ENCODE measurements at regions not wholly inside any gene's neighbourhood (a gene's known extent, or its start where the extent isn't known, plus 50 kb on each side); places are given as distances from the start of the nearest gene placed in this dataset.

DNA sequence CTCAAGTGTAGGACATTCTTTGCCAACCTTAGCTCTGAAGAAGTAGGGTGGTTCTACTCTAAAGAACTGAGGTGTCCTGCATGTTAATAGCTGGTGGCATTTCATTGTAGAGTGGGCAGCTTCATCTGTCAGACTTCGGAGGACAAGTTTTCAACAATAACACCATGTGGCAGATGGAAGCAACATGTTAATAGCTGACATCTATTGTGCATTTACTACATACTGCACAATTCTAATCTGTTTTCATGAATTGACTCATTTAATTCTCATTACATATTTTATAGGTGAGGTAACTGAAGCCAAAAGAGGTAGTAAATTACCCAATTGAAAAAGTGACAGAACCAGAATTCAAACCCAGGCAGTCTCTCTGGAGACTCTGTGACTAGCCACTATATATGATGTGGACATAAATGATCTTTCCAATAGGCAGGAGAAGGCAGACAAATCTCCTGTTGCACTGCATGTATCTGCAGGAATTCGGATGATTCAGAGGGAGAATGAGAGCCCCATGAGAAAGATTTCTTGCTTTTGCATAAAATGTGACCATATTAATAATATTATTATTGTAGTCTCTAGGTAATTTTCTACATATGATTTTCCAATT is 137.2 kb upstream of the E2F7 start:
- DNase-seq = no peak

GRCh38 chr12:77189901-77190416 is 124.6 kb upstream of the E2F7 start:
- no peak for DNase-seq

- peak; percentile 67 for DNase-seq
Observed at GRCh38 chr12:77189458-77189857, 124.1 kb upstream of the E2F7 start.

GRCh38 chr12:77179515-77179914 is 114.1 kb upstream of the E2F7 start:
- no peak for DNase-seq

- DNase-seq = no peak
Observed at GRCh38 chr12:77167801-77168200, 102.4 kb upstream of the E2F7 start.

GRCh38 chr12:77166696-77167095 is 101.3 kb upstream of the E2F7 start:
- no peak for DNase-seq

- no peak for DNase-seq
Observed at GRCh38 chr12:77163074-77164038, 98.0 kb upstream of the E2F7 start.

DNA sequence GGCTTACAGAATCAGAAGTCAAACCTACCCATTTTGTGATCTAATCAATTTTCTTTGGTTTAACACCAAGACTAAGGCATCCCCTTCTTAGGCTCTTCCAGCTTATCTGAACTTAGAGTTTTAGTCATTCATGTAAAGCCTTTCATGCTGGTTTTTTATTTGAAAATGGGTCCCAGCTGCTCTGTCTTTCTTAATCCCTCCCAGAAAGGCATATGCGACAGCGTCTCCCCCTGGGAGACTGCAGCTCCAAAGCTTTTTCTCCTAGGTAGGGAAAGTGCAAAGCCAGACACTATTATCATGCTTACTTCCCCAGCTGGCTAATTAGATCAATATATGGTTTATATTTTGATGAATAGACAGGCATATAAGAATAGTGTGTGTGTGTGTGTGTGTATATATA is 96.6 kb upstream of the E2F7 start:
- DNase-seq = no peak

GRCh38 chr12:77160931-77161330 is 95.6 kb upstream of the E2F7 start:
- DNase-seq = no peak

- DNase-seq = no peak
Observed at GRCh38 chr12:77153706-77154105, 88.3 kb upstream of the E2F7 start.

DNA sequence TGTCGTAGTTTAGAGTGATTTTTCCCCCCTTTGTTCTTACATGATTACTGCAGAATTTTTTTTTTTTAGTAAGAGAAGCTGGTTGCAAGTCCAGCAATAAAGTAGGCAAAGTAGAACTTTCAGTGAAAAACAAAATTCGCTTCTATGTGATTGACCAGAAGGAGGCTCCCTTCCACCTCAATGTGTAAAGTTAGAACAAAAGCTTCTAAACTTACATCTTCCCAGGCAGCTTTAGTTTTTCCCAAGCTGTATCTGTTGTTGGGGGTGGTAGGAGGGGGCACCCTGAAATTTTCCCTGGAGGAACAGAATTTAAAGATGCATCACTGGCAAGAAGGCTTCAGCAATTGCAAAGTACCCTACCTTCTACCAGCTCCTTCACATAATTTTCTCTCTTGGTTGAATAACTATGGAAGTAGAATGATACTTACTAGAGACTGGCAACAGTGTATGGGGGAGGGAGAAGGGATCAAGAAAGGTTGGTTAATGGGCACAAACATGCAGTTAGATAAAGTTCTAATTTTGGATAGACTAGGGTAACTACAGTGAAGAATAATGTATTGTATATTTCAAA is 87.3 kb upstream of the E2F7 start:
- no peak for DNase-seq

DNA sequence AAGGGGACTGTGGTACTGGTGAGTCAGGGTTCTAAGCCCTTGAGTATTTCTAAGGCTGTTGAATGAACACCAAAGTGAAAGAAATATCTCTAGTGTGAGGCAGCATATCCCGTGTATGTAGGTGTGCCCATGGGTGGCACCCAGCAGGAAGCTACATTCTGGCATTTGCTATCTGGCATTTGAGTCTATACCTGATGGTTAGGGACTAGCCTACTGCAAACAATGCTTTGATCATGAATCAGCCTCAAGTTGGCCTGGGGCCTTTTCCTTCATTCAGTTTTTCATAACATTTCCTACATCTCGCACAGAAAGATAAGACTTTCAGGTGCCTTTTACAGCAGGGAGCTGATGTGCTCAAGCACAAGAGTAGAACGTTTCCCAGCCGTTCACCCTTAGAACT is 85.7 kb upstream of the E2F7 start:
- DNase-seq = no peak

DNA sequence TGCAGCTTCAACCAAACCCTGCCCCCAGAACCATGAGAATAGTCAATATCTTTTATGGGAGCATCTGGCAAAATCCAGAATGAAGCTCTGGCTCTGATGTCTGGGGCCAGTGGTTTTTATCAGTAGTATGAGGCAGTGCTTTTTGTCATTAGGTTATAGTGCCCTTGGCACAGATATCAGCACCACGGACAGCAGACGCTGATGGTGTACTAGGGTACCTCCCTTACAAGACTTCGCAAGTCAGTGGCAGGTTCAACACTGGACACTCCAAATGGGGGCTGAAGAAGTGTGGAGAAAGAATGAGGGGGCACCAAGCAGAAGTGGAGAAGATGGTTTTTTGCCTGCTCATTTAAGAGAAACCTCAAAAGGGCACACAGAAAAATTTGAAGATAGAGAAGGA is 68.2 kb upstream of the E2F7 start:
- DNase-seq = no peak

GRCh38 chr12:77131977-77132490 is 66.7 kb upstream of the E2F7 start:
- DNase-seq = no peak

- no peak for DNase-seq
Observed at GRCh38 chr12:77130193-77130592, 64.8 kb upstream of the E2F7 start.

DNA sequence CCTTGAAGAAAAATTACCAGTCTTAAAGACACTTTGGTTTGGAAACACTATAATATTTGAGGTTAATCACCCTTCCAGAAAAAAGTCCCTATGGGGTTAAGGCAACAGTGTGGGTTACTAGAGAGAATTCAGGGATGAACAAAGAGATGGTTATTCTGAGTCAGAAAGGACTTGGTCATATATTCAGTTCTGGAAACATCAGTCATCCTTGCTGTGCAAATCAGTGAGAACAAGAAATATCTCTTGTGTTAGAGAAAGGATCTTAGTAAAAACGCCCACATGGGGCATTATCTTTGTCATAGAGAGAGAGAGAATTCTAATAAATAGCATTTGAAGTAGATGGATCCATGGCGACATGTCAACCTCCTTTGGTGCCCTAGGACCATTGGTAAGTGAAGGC is 59.4 kb upstream of the E2F7 start:
- no peak for DNase-seq

GRCh38 chr12:77122661-77123060 is 57.3 kb upstream of the E2F7 start:
- no peak for DNase-seq

GRCh38 chr12:77122236-77122635 is 56.9 kb upstream of the E2F7 start:
- DNase-seq = no peak

GRCh38 chr12:77120156-77121085 is 55.1 kb upstream of the E2F7 start:
- no peak for DNase-seq

GRCh38 chr12:77118696-77119095 is 53.3 kb upstream of the E2F7 start:
- DNase-seq = no peak

DNA sequence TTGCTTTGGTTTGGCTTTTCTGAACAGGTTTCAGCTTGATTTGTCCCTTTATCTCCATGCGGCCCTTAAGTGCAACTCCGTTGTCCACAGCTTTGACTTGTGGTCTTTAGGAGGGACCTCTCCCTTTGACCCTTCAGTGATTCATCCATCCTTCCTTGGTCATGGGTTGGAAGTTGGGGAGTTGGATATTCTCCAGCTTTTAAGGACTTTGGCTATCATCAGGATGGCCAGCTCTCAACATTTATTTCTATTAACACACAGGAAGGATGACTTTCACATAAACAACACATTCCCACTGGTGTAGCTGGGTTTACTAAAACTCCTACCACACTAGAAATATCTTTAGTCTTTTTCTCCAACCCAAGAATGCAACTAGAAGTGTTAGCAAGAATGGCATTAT is 50.9 kb upstream of the E2F7 start:
- no peak for DNase-seq

- no peak for DNase-seq
Observed at GRCh38 chr12:77115471-77115870, 50.1 kb upstream of the E2F7 start.

Data from NCI-H2227 treated with DMSO at 0.1 percent for 48 hours (cell line).